IPS DF 6.9 (cell line): ENCODE measurements at regions not wholly inside any gene's neighbourhood (a gene's known extent, or its start where the extent isn't known, plus 50 kb on each side); places are given as distances from the start of the nearest gene placed in this dataset.

ENCODE experiments used
- DNase-seq: peaks from one replicate; pipeline ENCODE4 v3.0.0-alpha.2; 2013; ENCODE audit warnings: low read depth, low spot score
- H3K27ac ChIP-seq: one replicate; pipeline ENCODE4 v1.5.1; 2013; ENCODE audit warnings: low read length, control low read depth
- H3K27me3 ChIP-seq: 2 replicates; pipeline ENCODE4 v1.6.1; 2013; ENCODE audit warnings: mild to moderate bottlenecking, low read length; ENCODE audit not compliant: control insufficient read depth, insufficient read depth
- H3K36me3 ChIP-seq: 2 replicates; pipeline ENCODE4 v1.6.1; 2013; ENCODE audit warnings: low read length; ENCODE audit not compliant: control insufficient read depth, insufficient read depth
- H3K4me1 ChIP-seq: 2 replicates; pipeline ENCODE4 v1.6.1; 2013; ENCODE audit warnings: low read length; ENCODE audit not compliant: control insufficient read depth, insufficient read depth
- H3K4me3 ChIP-seq: 2 replicates; pipeline ENCODE4 v1.5.1; 2013; ENCODE audit warnings: mild to moderate bottlenecking, low read length
- H3K9me3 ChIP-seq: 2 replicates; pipeline ENCODE4 v1.6.1; 2013; ENCODE audit warnings: low read length, inconsistent platforms; ENCODE audit not compliant: control insufficient read depth, insufficient read depth
- WGBS: extraction: QIAGEN DNeasy Blood & Tissue Kit; methylation state at CpG from one replicate; pipeline ENCODE4 v1.1.7; 2013; ENCODE audit warnings: mixed read lengths, missing lambda C conversion rate; ENCODE audit not compliant: insufficient read length, insufficient coverage; 5-methylcytosine and 5-hydroxymethylcytosine counted together

DNA sequence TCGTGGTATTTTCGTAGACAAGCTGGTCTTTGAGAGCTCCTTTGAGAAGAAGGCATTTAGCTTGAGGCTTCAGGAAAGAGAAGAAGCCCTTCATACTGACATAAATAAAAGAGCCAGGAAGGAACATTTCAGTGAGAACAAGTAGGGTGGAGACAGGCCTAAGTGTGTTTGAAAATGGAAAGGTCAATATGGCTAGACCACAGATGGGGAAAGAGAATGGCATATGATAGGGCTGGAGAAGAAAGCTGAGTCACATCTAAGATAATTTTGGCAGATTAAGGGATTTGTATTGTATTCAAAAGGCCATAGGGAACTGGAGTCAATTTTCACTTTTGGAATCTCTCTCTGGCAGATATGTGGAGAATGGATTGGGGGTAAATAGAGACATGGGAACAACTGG, 374.9 kb downstream of the TMEM38B start:
- Histone ChIP-seq H3K9me3 (no peaks in the 10 kb centered on the region), H3K36me3 (no peaks in the 10 kb centered on the region), H3K4me1 (no peaks in the 10 kb centered on the region), H3K27me3 (no peaks in the 10 kb centered on the region), H3K27ac (no peak overlapping the region), H3K4me3 (no peak overlapping the region)
- no peak for DNase-seq
- no CpG with 5 or more reads among the region's 2 CpGs for WGBS

DNA sequence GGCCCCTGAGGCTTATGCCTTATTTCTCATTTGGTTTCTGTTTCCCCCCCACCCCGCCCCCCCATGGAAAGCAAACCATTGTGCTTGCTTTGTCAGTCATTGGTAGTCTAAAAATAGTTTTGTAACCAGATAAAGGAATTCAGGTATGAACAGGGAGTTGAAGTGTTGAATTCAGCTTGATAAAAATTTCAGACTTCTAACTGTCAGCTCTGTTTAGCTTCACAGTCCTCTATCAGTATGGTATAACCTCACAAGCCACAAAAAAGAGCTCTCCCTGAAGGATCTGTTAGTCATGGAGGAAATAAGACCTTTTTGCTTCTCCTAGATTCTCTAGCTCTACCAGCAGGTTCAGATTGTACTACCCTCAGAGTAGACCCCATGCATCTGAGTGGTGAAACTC, 378.1 kb downstream of the TMEM38B start:
- Histone ChIP-seq H3K27me3 (no peaks in the 10 kb centered on the region), H3K4me3 (no peak overlapping the region), H3K4me1 (no peaks in the 10 kb centered on the region), H3K27ac (no peak overlapping the region), H3K36me3 (no peaks in the 10 kb centered on the region), H3K9me3 (no peaks in the 10 kb centered on the region)
- WGBS, result no CpG with 5 or more reads among the region's 1 CpG
- DNase-seq, result no peak

DNA sequence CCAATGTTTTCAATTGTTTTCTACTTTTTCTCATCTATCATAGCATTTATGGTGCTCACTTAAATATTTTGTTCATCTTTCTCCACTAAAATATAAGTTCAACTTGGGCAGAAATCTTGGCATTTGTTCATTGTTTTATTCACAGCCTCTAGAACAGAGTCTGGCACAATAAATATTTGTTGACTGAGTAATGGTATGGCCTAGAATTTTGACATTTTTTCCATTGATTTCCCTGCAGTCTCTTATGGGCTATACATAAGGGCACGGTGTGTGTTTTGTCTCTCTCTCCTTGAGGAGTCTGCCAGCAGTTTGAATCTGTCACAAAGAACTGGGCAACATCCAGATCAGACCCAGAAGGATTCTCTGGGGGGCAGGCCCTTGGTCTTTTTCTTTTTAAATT, 379.7 kb downstream of the TMEM38B start:
- Histone ChIP-seq H3K36me3 (no peaks in the 10 kb centered on the region), H3K4me3 (no peak overlapping the region), H3K27me3 (no peaks in the 10 kb centered on the region), H3K4me1 (no peaks in the 10 kb centered on the region), H3K27ac (no peak overlapping the region), H3K9me3 (no peaks in the 10 kb centered on the region)
- DNase-seq, result no peak
- WGBS, result no CpG with 5 or more reads among the region's 1 CpG

DNA sequence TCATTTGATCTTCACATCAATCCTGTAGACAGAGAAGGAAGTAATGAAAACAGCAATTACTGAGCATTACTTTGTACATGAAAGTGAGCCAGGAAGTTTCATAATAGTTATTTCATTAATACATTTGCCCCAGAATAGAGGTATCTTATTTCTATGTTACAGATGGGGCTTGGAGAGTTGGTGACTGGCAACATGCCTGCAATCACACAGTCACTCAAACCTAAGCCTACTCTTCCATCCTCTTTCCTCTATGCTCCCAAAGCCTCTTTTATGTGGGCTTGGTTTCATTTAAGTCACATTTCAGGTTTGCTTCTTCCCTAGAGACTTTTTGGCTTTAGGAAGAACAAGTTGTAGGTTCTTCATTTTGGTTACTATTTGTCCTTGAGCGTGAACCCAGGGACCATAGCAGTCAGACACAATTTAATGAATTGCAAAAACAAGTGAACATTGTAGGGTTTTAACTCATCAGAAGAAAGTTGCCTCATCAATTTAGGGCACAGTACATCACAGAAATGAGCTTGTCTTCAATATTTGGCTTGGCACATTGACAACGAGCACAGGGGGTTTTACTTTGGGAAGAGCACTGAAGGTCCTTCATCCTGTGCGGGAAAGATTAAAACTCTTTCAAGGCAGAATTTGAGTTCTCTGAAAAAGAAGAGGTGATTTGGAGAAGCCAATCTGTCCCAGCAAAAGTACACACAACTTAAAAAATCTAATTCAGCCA, 381.1 kb downstream of the TMEM38B start:
- no peak for DNase-seq
- Histone ChIP-seq H3K9me3 (no peaks in the 10 kb centered on the region), H3K4me1 (no peaks in the 10 kb centered on the region), H3K27ac (no peak overlapping the region), H3K4me3 (no peak overlapping the region), H3K36me3 (no peaks in the 10 kb centered on the region), H3K27me3 (no peaks in the 10 kb centered on the region)
- WGBS, result no CpG with 5 or more reads among the region's 3 CpGs

DNA sequence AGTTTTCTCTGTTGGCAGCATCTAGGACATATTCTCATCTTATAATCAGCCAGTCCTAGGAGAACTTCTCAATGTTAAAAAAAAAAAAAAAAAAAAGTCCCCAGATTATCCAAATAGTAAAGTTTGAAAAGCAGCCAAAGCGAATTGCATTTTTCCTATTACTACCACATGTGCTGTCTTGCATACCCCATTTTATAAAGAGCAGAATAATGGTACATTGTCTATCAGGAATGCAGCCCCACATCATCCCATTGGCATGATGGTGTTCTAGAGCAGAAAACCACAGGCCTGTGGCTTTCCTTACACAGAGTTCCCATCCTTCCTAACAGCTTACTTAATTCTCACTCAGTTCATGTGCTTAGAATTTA, 381.6 kb downstream of the TMEM38B start:
- no peaks in the 10 kb centered on the region for H3K9me3 ChIP-seq
- no peaks in the 10 kb centered on the region for H3K36me3 ChIP-seq
- no CpG with 5 or more reads among the region's 1 CpG for WGBS
- H3K4me3 ChIP-seq, result no peak overlapping the region
- no peak for DNase-seq
- no peaks in the 10 kb centered on the region for H3K4me1 ChIP-seq
- H3K27me3 ChIP-seq, result no peaks in the 10 kb centered on the region
- H3K27ac ChIP-seq, result no peak overlapping the region

DNA sequence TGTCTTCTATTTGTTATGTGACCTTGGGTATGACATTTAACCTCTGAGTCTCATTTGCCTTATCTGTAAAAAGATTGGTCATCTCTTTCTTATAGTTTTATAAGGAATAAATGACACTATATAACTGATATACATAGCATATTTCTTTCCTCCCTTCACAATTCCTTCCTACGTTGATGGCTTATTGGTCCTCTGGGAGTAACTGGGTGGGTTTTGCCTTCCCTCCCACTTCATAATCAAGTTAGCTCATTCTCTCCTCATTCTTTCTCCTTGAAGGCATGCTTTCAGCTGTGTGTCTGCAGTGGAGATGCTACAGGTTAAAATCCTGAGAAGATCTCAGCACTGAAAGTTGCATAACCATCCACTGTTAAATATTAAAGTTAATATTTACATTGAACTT, 382.4 kb downstream of the TMEM38B start:
- H3K4me3 ChIP-seq, result no peak overlapping the region
- WGBS, result no CpG with 5 or more reads among the region's 1 CpG
- no peaks in the 10 kb centered on the region for H3K9me3 ChIP-seq
- no peak for DNase-seq
- no peaks in the 10 kb centered on the region for H3K27me3 ChIP-seq
- no peaks in the 10 kb centered on the region for H3K36me3 ChIP-seq
- no peaks in the 10 kb centered on the region for H3K4me1 ChIP-seq
- no peak overlapping the region for H3K27ac ChIP-seq

DNA sequence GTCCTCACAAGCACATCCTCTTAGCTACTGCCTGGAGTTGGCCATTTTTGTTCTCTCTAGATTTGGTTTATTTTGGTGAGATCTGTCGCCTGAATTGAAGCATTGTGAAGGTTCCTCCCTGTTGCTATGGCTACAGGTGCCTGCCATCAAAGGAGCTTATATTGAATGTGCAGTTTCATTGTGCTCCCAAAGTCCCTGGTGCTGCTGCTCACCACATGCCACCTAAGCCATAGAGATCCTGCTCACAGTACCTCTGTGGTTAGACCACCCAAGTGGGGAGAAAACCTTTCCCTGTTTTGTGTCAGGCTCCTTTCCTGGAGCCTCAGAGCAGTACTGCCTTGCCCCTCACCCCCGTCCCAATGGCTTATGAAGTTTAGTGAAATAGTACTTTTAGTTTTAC, 383.4 kb downstream of the TMEM38B start:
- DNase-seq, result no peak
- no CpG with 5 or more reads among the region's 2 CpGs for WGBS
- H3K27ac ChIP-seq, result no peak overlapping the region

DNA sequence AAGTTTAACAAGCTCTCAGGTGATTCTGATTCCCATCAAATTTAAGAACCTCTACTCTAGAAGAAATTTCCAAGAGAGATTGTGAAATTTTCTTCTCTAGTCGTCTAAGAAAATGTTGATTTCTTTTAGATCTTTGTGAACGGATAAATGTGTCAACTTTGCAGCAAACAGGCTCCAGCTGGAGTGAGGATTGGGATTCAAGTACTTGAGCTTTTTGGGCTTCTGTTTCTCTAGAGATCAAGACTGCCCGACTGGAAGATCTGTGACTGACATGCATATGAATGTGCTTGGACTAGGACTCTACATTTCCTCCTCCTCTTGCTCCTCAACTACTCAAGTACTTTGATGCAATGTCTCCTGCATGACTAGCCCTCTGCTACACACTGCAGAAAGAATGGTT, 388.3 kb downstream of the TMEM38B start:
- DNase-seq, result no peak
- no peak overlapping the region for H3K4me3 ChIP-seq
- WGBS, result no CpG with 5 or more reads among the region's 3 CpGs

More for the DNA sequence above, 383.4 kb downstream of the TMEM38B start:
- Histone ChIP-seq H3K4me3 (no peak overlapping the region), H3K4me1 (no peaks in the 10 kb centered on the region), H3K9me3 (no peaks in the 10 kb centered on the region), H3K27me3 (no peaks in the 10 kb centered on the region), H3K36me3 (no peaks in the 10 kb centered on the region)

DNA sequence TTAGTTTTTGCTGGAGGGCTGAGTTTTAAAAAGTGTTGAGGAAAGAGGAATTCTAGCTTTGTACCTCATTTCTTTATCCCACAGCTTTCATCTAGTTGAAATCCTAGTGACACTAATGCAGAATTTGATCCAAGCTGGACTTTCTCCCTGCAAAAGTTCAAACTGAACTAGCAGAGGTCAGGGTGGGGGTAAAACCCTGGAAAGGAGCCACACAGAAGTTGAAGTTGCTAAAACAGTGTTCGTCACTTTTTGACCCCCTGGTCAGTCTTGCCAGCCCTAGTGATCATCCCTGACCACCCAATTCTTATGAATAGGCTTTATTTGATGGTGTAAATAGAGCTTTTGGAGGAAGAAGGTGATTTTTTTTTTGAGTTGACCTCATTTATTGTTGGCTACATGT, 390.4 kb downstream of the TMEM38B start:
- Histone ChIP-seq H3K4me1 (no peaks in the 10 kb centered on the region), H3K4me3 (no peak overlapping the region), H3K27me3 (no peaks in the 10 kb centered on the region), H3K36me3 (no peaks in the 10 kb centered on the region), H3K27ac (no peak overlapping the region), H3K9me3 (no peaks in the 10 kb centered on the region)
- DNase-seq, result no peak
- no CpG with 5 or more reads among the region's 1 CpG for WGBS

More for the DNA sequence above, 388.3 kb downstream of the TMEM38B start:
- Histone ChIP-seq H3K9me3 (no peaks in the 10 kb centered on the region), H3K27ac (no peak overlapping the region), H3K27me3 (no peaks in the 10 kb centered on the region), H3K36me3 (no peaks in the 10 kb centered on the region), H3K4me1 (no peaks in the 10 kb centered on the region)

DNA sequence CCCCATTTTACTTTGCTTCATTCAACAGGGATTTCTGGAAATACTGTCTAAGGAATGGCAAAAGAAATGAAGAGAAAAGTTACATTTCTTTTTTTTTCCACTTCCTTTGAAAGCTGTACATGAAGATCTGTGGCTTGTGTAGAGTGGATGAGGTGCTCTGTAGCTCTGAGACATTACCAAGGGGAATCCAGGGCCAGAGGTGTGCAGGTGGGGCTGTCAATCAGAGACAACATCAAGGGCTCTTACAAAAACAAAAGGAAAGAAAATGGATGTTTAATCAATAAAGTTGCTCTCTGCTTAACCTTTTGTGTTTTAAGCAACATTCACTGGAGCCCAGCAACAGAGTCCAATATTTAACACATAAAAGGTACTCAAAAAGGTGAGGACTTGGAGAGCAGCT, 391.1 kb downstream of the TMEM38B start:
- H3K4me3 ChIP-seq, result no peak overlapping the region
- DNase-seq, result no peak

DNA sequence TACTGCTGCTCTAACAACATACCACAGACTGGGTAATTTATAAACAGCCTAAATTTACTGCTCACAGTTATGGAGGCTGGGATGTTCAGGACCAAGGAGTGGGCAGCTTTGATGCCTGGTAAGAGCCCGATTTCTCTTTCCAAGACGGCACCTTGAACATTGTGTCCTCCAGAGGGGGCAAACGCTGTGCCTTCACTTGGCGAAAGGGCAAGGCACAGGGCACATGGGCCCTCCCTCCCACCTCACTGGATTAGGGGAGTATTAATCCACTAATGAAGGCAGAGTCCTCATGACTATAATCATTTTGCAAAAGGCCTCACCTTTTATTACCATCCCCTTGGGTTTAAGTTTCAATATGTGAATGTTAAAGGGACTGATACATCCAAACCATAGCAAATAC, 397.7 kb downstream of the TMEM38B start:
- DNase-seq, result no peak
- Histone ChIP-seq H3K9me3 (no peaks in the 10 kb centered on the region), H3K27me3 (no peaks in the 10 kb centered on the region), H3K4me3 (no peak overlapping the region), H3K4me1 (no peaks in the 10 kb centered on the region), H3K36me3 (no peaks in the 10 kb centered on the region), H3K27ac (no peak overlapping the region)
- no CpG with 5 or more reads among the region's 4 CpGs for whole genome bisulfite sequencing

More for the DNA sequence above, 391.1 kb downstream of the TMEM38B start:
- Histone ChIP-seq H3K27me3 (no peaks in the 10 kb centered on the region), H3K9me3 (no peaks in the 10 kb centered on the region), H3K4me1 (no peaks in the 10 kb centered on the region), H3K36me3 (no peaks in the 10 kb centered on the region), H3K27ac (no peak overlapping the region)
